ENCODE measurements at regions not wholly inside any gene's neighbourhood (a gene's known extent, or its start where the extent isn't known, plus 50 kb on each side); places are given as distances from the start of the nearest gene placed in this dataset.

DNA sequence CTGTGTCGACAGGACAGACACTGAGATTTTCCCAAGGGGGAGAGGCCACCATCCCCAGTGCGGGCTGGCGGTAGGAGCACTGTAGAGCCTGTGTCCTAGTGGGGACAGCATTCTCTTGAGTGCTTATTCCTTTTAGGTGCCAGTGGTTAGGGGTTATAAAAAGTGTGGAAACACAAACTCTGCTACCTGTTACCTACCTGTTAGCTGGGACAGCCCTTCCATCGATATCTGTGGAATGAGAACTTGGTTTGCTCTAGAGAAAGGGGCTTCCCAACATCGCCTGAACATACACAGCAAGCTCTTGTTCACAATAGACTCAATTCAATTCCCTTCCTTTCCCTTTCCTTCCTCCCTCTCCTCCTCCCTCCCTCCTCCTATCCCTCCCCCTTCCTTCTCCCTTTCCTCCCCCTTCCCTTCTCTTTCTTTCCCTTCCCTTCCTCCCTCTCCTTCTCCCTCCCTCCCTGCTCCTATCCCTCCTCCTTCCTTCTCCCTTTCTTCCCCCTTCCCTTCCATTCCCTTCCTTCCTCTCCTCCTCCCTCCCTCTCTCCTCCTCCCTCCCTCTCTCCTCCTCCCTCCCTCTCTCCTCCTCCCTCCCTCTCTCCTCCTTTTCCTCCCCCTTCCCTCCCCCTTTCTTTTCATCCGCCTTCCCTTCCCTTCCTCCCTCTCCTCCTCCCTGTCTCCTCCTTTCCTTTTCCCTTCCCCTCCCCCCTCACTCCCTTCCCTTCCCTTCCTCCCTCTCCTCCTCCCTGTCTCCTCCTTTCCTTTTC lies 188.5 kb downstream of the URI1 start:
- no peak for DNase-seq

DNA sequence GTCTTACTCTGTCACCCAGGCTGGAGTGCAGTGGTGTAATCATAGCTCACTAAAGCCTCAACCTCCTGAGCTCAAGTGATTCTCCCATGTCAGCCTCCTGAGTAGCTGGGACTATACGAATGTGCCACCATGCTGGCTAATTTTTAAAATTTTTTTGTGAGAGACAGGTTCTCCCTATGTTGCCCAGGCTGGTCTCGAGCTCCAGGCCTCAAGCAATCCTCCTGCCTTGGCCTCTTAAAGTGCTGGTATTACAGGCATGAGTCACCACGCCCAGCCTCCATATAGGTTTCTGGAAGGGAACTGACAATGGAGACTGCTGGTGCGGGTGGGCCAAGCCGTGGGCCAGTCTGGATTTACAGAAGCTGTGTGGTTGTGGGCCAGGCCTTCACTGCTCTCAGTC lies 189.2 kb downstream of the URI1 start:
- no peak for DNase-seq

DNA sequence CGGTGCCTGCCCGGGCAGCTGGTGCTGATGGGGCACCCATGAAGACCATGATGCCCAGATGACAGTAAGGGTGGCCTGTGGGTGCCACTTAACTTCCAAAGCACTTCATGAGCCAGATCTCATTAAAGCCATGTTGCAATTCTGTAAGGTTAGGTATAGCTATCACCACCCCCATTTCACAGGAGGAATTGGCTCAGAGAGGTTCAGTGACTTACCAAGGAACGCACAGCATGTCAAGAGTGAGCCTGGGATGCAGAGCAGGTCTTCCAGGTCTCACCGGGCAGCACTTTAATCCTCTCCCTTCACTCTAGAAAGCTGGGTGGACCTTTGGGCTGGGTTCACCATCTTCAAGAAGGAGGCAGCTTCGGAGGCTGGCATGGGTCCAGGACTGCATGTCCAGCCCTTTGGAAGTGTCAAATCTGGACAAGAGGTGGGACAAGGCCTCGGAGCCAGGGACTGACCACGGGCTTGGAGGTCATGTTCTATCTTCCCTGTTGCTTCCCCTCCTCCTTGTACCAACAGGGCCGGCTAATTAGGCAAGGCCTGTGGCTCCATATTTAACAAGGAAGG lies 189.8 kb downstream of the URI1 start:
- DNase-seq = no peak

DNA sequence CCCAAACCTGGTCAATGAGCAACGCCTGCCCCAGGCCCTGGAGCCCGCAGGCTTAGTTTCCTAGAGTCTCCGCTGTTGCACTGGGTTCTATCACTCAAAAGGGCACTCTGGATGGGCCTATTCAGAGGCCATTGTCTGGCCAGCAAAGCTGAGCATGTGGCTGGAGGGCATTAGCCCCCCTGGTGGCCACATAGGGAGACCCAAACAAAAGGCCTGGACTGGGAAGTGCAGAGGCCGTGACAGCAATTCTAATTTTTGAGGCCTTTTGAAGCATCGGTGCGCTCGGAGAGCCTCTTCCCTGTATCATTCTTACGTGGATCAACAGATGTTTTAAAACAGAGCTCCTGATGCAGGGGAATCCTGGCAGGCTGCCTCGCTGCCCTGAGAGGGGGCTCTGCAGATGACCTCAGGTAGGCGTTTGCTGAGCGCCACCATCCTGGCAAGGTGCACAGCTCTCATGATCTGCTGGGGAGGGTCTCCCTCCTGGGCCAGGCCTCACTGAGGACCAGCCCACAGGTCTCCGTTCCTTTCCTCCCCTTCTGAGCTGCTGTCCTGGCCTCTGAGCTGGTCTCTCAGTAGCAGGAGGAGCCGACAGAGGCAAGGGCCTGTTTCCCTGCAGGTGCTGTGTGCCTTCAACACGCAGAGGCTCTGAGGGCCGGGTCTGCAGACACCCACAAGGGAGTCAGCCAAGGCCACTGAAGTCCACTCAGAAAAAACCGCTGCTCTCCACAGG lies 190.5 kb downstream of the URI1 start:
- no peak for DNase-seq

DNA sequence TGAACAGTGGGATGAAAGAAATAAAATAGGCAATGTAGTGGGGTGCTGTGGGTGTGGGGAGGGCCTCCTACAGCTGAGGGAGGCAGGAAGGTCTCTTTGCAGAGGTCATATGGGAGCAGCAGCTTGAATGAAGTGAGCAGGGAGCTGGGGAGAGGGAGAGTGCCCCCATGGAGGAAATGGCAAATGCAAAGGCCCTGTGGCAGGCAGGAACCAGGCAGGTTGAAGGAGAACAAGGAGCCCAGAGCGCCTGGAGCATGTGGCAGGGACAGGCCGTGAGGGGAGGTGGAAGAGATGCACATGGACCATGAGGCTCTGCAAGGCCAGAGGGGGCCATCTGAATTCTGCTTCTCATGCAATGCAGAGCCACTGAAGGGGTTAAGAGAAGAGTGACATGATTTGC lies 191.8 kb downstream of the URI1 start:
- DNase-seq = no peak

DNA sequence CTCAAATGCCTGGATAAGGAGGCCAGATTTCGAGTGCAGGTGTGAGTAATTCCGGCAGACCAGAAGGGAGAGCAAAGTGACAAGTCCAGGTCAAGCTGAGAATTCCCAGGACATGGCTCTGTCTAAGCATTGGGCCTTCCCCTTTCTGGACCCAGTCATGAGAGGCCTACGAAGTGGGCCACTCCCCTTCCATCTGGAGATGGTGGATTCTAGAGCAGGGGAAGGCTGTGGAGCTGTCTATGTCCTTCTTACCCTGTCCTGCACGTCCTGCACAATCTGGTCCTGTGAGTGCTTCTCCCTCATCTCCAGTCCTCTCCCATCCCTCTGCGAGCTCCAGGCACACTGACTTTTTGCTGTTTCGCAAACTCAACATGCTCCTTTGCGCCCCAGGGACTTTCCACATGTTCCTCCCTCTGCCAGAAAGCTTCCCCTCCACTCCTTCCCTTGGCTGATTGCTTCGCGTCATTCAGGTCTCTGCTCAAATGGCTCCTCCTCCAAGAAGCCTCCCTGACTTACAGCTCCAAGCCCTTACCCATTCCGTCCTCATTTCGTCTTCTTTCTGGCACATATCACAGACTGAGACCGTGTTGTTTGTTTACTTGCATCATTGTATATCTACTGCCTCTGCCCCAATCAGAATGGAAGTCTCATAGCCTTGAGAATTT lies 193.2 kb downstream of the URI1 start:
- DNase-seq = no peak

DNA sequence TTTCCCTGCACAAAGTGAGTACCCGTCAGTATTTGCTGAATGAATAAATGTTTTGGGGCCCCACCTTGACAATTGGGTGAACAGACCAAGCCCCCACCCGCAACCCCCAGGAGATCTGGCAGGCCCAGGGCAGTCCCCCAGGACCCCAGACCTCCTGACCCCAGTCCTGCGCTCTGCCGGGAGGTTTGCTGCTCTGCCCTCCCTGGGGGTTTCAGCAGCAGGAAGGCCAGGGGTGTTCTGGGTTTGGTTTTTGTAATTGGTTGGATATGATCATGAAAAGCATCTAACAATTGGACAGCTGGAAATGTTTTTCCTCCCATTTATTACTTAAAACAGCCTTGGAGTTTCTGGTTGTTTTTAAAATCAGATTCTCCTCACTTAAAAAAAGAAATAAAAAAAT lies 193.8 kb downstream of the URI1 start:
- DNase-seq = no peak

DNA sequence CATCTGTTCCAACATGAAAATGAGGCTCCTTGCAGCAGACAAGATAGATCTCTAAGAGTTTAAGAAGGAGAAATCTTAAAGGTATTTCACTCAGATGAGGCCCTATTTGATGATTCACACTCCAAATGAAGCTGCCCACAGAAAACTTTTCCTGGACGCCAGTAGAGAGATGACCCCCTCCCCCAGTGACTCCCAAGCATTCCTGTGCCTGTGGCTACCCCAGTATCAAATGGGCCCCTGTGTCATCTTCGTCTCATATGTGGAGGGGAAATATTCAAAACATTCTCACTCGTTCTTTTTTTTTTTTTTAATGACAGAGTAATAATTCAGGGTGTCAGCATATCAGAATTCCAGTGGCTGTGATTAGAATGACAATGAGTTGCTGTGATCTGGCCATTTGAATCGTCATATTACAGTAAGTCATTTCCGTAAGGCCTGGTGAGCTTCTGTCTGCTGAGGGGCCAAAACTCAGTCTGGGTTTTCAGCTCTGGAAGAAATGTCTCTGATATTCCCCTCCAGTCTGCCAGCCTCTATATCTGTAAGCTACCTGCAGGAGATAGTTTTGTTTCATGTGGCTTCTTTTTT lies 194.7 kb downstream of the URI1 start:
- no peak for DNase-seq

DNA sequence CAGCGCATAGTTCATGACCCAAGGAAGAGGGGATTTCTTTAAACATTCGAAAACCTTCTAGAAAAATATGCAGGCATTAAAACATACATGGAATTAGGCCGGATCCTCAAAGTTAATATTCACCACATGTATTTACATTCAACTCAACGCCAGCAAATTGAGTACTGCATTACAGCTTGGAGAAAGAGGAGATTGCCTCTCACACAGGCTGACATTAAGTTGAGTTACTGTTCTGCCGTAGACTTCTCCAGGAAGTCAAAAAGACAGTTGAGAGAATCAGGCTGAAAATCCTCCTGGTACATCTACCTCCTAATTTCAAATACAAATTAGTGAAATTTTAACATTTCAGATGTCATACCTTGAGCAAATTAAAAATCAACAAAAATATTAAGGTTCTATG lies 195.7 kb downstream of the URI1 start:
- DNase-seq = no peak

DNA sequence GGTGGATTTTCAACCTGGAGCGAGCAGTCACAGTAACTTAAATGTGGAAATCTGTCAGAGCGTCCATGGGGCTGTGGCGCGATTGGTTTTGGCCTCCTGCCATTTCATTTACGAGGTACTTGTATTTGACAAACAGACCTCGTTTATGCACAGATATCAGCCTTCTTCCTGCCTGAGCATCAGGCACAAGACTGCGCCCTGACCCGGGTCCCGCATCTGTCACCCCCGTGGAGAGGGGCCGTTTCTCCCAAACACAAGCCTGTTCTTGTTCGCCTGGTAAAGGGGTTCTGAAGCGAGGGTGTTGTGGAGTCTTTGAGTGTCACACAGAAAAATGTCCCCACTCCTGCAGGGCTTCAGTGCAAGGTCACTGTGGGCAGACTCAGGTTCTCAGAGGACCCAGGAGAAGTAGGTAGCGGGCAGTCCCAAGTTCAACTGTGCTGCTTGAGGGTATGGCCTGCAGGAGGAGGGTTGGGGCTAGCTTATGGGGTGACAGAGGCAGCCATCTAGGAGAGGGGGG lies 202.3 kb downstream of the URI1 start:
- DNase-seq = no peak

DNA sequence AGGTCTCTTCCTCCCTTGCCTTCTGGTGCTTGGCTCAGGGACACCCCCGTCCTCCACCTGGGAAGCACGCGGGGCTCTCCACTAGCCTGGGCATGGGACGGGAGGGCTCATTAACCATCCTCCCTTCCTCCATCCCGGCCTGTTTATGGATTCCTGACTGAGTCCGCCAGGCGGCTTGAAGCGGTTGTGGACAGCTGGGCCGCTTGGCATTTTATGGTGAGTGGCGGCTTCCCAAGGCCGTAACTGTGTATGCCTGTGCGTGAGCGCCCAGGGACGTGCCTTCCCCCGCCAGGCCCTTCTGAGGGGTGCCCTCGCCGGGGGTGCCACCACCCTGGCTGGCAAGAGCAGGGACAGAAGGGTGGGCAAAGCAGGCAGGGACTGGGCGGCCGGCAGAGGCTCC lies 202.8 kb downstream of the URI1 start:
- DNase-seq = no peak

DNA sequence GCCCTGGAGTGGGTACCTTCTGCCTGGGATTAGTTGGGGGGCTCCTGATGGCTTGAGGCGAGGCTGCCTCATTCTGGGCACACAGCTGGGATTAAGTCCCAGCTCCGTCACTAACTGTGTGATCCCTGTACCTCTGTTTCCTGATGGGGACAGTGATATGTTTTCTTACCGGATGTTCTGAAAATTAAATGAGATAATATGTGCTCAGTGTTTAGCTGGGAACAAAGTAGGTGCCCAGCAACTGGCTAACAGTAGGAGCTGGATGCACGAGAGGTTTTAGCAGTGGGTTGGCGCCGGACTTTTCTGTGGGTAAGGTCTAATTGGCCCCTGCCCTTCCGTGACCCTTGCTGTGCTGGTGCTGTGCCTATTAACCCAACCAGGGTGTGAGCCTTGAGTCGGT lies 203.4 kb downstream of the URI1 start:
- no peak for DNase-seq

DNA sequence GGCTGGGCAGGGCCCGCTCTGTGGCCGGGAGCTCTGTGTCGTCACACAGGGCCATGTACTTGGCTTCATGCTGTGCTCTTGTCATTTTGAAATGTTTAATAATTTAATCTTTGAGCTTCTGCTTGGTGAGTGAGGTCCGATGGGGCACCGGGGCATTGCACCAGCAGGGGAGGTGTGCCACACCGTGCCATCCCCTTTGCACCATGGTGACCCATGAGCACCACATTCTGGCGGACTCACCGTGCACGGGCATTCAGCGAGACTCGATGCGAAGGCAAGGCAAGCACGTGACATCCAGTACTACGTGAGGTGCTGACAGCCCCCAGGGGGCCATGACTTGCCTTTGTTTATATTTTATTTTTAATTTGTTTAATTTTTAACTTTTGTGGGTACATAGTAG lies 204.3 kb downstream of the URI1 start:
- DNase-seq = no peak

DNA sequence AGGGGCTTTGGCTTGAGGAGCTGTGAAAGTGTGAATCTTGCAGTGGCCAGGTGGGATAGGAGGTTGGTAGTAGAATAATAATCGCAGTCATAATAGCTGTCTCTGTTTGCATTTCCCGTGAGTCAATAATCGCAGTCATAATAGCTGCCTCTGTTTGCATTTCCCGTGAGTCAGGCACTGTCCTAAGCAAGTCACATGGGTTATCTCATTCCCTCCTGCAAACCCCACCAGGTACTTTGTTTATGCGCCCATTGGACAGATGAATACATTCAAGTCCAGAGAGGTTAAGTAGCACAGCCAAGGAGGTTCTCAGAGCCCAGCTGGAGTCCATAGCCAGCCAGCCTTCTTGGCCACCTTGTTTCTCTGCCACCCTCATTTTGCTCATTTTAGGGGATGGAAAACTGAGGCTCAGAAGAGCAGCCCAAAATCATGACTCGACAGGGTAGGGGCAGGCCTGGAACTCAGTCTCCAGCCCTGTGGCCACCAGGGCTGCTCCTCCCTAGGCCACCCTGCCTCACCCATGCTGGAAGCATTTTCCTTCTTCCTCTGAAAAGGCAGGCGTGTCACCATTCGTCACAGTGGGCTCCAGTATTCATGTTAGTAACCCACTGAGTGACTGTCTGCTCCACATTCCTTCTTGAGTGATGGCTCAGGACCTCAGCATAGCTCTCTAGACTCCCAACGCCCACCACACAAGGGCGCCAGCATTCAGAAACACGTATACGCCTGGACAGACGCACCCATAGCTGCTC lies 206.2 kb downstream of the URI1 start:
- no peak for DNase-seq

DNA sequence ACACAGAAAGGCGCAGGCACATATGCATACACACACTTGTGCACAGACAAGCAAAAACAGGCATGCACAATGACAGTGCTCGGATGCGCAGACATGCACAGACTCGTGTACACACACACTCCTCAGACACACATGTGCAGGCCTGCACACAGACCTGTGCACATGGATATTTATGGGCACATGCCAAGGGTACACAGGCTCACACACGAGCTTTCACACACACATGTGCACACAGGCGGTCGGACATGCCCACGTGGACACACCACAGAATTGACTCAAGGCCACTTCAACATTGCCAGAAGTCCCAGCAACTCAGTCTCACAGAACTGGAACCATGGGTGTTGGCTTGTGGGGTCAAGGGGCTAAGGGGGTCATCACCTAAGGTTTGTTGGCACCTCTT lies 206.8 kb downstream of the URI1 start:
- DNase-seq = no peak

DNA sequence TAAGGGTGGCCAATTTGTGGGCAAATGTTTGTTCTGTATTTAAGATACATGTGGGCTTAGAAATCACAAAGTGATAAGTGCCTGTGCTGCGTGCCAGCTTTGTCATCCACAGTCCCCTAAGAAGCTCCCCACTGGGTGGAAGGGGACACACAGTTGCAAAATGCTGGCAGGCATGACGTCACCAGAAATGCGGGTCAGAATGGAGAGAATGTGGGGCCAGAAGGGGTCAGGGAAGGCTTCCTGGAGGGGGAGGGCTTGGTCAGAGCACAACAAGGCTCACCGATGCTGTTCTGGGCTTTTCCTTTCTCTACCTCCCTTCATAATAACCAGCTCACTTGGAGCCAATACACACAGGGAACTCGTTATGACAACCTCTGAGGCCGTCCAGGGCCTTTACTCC lies 207.3 kb downstream of the URI1 start:
- no peak for DNase-seq

DNA sequence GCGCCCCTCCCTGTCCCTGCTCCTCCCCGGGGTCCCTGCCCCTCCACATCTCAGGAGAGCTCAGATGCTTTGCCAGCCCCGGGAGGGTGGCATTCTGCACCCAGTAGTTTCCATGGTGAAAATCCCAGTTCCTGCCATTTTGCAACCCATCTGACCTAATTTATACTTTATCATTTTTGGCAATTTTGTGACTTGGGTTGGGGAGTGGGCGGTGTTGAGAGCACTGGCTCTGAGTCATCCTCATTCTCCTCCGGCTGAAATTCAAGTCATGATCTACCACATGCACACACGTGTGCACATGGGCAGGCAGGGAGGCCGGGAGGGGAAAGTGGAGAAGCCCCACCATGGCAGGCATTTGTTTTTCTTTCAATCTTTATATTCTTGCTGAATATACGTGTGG lies 208.6 kb downstream of the URI1 start:
- DNase-seq = no peak

DNA sequence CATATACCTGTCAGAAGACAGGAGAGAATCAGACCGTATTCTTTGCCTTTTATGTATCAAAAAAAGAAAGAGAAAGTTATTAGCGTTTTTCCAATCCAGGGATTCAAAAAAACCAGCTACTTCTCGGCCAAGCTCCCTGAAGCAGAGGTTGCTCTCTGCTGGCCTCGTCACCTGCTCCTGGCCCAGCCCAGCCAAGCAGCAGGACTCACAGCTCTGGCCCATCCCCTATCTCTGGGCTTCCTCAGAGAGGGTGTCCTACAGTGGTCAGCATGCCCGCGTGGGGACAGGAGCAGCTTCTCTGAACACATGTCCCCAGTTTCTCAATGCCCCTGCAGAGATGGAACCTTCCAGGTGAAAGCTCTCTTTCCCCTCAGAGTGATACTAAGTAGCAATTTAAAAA lies 209.0 kb downstream of the URI1 start:
- DNase-seq = no peak

DNA sequence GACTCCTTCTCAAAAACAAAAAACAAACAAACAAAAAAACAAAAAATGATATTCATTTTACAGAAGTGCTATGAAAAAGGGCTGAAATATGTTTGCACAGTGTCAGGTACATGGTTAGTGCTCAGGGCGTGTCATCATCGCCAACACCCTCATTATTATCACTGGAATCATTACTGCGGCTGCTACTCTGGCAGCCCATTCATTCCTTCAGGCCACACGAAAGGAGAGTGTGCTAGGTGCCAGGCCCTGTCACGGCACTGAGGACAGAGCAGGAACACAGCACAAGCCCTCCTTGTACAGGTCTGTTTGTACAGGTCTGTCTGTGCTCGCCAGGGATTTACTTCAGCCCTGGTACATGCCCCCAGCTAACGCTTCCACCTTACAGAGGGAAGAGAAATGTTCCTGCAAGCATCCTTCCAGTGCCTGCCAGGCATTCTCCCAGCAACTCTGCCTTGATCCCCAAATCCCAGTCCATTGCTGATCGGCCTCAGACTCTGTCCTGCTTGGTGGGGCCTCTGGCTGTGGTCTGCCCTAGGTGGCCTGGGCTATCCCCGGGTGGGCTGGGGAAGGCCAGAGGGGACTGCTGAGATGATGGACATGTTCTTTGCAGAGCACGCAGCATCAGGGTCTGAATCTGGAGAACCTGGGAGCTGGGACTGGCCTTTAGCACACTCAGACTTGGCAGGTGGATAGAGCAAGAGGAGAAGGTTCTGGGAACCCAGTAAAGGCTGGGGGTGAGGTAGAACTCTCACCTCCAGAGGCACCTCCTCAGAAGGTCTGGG lies 210.7 kb downstream of the URI1 start:
- no peak for DNase-seq

DNA sequence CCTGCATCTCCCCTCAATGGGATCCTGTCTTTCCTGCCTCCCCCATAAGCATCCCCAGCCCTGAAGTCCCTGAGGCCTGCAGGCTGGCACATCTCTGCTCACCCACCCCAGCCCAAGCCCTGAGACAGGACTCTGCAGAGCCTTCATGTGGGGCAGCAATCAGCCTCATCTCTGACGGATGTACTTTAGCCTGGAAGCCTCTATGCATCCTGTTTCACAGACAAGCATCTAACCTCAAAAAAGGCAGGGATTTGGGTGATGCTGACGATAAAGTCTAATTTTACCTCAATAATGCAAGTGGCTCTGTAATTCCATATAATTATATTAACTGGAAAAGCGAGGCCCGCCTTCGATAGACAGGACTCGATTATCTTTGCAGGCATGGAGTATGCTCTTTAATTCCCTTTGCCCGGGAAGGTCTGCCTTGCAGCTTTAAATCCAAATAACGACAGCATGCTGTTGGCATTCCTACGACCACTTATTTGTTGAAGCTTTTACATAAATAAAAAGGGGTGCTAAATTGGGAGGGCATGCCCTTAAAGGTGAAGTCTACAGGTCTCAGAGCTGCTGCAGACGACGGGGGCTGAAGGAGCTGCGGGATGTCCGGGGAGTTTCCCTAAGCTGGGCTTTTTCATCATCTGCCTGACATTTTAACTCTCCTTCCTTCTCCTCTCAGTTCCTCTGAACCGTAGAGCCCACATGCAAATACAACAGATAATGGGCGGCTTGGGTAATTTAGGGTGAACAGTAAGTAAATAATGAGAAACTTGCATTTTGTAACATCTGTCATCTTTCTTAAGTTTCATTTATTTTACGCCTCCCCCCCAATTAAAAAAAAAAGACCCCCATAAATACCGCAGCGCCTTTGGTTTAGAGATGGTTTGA lies 211.5 kb downstream of the URI1 start:
- no peak for DNase-seq

DNA sequence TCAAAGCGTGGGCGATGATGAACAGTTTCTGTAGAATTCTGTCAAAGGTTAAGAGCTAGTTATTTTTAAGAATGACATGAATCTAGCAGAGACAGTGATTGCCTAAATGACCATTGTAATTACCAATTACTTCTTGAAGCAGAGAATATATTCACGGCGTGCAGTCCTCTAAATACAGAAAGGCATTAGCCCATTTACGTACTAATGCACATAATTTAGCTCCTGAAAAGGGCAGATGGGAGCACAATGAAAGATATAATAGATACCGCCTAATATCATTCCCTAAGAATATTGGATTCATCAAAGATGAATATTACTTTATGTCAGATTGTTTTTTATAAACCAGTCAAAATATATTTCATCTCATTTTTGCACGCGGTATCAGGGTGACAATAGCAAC lies 212.4 kb downstream of the URI1 start:
- DNase-seq = no peak
